ENCODE measurements at regions not wholly inside any gene's neighbourhood (a gene's known extent, or its start where the extent isn't known, plus 50 kb on each side); places are given as distances from the start of the nearest gene placed in this dataset.
A peak's percentile ranks its signal among the peaks of the same experiment; 100 is the strongest.
"Not testable (repeated sequence)": the region's sequence is repeated elsewhere in the genome, so short reads cannot be mapped to it uniquely, and the experiment has no call there.

DNA sequence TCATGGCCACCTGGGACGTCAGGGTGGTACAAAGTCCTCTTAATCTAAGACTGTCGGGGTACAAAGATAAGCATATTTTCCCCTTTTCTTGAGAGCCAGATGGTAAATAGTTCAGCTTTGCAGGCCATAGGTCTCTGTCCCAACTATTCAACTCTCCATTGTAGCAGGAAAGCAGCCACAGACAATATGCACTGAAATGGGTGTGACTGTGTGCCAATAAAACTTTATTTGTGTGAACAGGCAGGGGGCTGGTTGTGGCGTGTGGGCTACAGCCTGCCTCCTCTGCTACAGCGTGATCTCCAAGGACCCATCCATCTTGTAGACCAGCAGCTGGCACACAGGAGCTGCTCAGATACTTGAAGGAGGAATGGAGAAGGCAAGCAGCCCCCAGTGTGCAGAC is 73.2 kb upstream of the CLEC6A start:
- not testable (repeated sequence) for DNase-seq (ENCODE audit: low spot score)

DNA sequence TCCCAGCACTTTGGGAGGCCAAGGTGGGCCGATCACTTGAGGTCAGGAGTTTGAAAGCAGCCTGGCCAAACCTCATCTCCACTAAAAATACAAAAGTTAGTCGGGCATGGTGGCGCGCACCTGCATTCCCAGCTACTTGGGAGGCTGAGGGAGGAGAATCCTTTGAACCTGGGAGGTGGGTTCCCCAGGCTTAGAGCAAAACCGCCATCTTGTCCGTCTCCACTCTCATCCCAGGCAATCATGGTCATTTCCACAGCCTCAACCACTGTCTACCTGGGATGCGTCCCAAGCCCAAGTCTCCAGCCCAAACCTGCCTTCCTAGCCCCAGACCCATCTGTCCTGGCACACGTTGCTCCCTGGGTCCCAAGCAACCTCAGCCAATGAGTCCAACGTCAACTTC is 71.1 kb upstream of the CLEC6A start:
- not testable (repeated sequence) for H3K9ac ChIP-seq (ENCODE audit: low read depth in 1 of 2, low read length in 2 of 2); H3K9me3 ChIP-seq (ENCODE audit: control insufficient read depth in 4 of 4, low read length in 3 of 4); H3K27me3 ChIP-seq (ENCODE audit: control insufficient read depth in 4 of 4, insufficient read depth in 4 of 4, low read length in 3 of 4); H3K4me1 ChIP-seq (ENCODE audit: control insufficient read depth in 4 of 4, insufficient read depth in 4 of 4, low read length in 3 of 4); H3K36me3 ChIP-seq (ENCODE audit: control insufficient read depth in 4 of 4, insufficient read depth in 3 of 4, low read depth in 1 of 4, low read length in 3 of 4); DNase-seq (ENCODE audit: low spot score); H3K4me3 ChIP-seq (ENCODE audit: low read depth in 1 of 3, low read length in 3 of 3); H3K27ac ChIP-seq (ENCODE audit: low read depth in 1 of 2, low read length in 2 of 2)
- WGBS, result 90% methylated on average over 9 of the region's 9 CpGs

More for the DNA sequence above, 73.2 kb upstream of the CLEC6A start:
- H3K4me3 ChIP-seq (ENCODE audit: low read depth in 1 of 3, low read length in 3 of 3); H3K4me1 ChIP-seq (ENCODE audit: control insufficient read depth in 4 of 4, insufficient read depth in 4 of 4, low read length in 3 of 4); H3K27ac ChIP-seq (ENCODE audit: low read depth in 1 of 2, low read length in 2 of 2); H3K36me3 ChIP-seq (ENCODE audit: control insufficient read depth in 4 of 4, insufficient read depth in 3 of 4, low read depth in 1 of 4, low read length in 3 of 4); H3K9ac ChIP-seq (ENCODE audit: low read depth in 1 of 2, low read length in 2 of 2); H3K9me3 ChIP-seq (ENCODE audit: control insufficient read depth in 4 of 4, low read length in 3 of 4); H3K27me3 ChIP-seq (ENCODE audit: control insufficient read depth in 4 of 4, insufficient read depth in 4 of 4, low read length in 3 of 4): not testable (repeated sequence)
- 69% methylated on average over 4 of the region's 4 CpGs for WGBS

DNA sequence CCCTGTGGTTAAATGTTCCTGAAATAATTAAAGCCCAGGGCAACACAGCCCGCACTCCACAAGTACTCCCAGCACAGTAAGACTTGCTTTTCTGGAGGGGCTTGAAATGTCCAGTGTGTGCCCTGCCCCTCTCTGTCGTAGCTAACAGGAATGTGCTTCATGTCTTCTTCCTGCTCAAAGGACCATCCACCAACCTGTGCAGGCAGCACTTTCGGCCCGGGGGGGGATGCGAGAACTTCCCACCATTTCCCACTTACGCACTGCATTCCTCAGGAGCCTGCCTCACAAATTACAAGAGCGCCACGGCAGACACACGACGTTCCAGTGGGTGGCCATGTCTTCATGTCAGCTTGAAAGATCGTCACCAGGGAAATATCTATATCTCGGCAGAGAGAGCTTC is 70.3 kb upstream of the CLEC6A start:
- not testable (repeated sequence) for H3K27ac ChIP-seq (ENCODE audit: low read depth in 1 of 2, low read length in 2 of 2); H3K4me1 ChIP-seq (ENCODE audit: control insufficient read depth in 4 of 4, insufficient read depth in 4 of 4, low read length in 3 of 4); H3K9ac ChIP-seq (ENCODE audit: low read depth in 1 of 2, low read length in 2 of 2); H3K36me3 ChIP-seq (ENCODE audit: control insufficient read depth in 4 of 4, insufficient read depth in 3 of 4, low read depth in 1 of 4, low read length in 3 of 4); H3K27me3 ChIP-seq (ENCODE audit: control insufficient read depth in 4 of 4, insufficient read depth in 4 of 4, low read length in 3 of 4); H3K9me3 ChIP-seq (ENCODE audit: control insufficient read depth in 4 of 4, low read length in 3 of 4); H3K4me3 ChIP-seq (ENCODE audit: low read depth in 1 of 3, low read length in 3 of 3); DNase-seq (ENCODE audit: low spot score)
- 89% methylated on average over 12 of the region's 12 CpGs for WGBS

DNA sequence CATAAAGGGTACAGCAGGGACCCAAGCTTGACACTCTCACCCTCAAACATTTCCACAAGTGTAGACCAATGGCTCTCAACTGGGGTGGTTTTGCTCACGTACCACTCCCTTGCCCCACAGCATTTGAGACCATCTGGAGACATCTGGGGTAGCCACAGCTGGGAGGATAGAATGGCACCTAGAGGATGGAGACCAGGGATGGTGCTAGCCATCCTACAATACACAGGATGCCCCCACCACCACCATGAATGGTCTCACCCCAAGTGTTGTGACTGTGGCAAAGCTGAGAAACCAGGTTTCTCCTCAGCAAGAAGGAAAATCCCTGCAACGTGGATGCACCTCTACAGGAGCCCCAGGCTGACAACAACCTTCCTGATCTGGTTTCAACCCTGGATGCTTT is 69.1 kb upstream of the CLEC6A start:
- H3K4me3 ChIP-seq (ENCODE audit: low read depth in 1 of 3, low read length in 3 of 3); H3K9ac ChIP-seq (ENCODE audit: low read depth in 1 of 2, low read length in 2 of 2): not testable (repeated sequence)
- WGBS, result 74% methylated on average over 2 of the region's 2 CpGs

DNA sequence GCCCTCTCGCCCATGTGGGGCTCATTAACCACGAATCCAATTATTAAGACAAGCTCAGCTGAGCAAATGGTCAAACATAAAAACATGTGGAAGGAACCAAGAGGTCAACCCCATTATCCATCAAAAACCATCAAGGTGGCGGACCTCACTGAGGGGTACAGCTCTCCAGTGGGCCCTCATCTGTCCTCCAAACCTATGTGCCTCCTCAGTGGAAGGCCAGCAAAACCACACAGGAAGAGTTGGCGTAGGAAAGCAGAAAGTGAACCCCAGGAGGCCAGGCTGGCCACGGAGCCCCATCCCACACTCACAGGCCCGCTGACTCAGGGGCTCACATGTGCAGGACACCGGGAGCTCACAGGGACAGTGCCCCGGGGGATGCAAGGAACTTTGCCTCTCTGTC is 66.5 kb upstream of the CLEC6A start:
- H3K9me3 ChIP-seq (ENCODE audit: control insufficient read depth in 4 of 4, low read length in 3 of 4); H3K9ac ChIP-seq (ENCODE audit: low read depth in 1 of 2, low read length in 2 of 2); H3K36me3 ChIP-seq (ENCODE audit: control insufficient read depth in 4 of 4, insufficient read depth in 3 of 4, low read depth in 1 of 4, low read length in 3 of 4); H3K4me3 ChIP-seq (ENCODE audit: low read depth in 1 of 3, low read length in 3 of 3); H3K27me3 ChIP-seq (ENCODE audit: control insufficient read depth in 4 of 4, insufficient read depth in 4 of 4, low read length in 3 of 4); DNase-seq (ENCODE audit: low spot score); H3K27ac ChIP-seq (ENCODE audit: low read depth in 1 of 2, low read length in 2 of 2); H3K4me1 ChIP-seq (ENCODE audit: control insufficient read depth in 4 of 4, insufficient read depth in 4 of 4, low read length in 3 of 4): not testable (repeated sequence)
- WGBS, result 74% methylated on average over 8 of the region's 8 CpGs

More for the DNA sequence above, 69.1 kb upstream of the CLEC6A start:
- not testable (repeated sequence) for DNase-seq (ENCODE audit: low spot score); H3K36me3 ChIP-seq (ENCODE audit: control insufficient read depth in 4 of 4, insufficient read depth in 3 of 4, low read depth in 1 of 4, low read length in 3 of 4); H3K4me1 ChIP-seq (ENCODE audit: control insufficient read depth in 4 of 4, insufficient read depth in 4 of 4, low read length in 3 of 4); H3K27ac ChIP-seq (ENCODE audit: low read depth in 1 of 2, low read length in 2 of 2); H3K9me3 ChIP-seq (ENCODE audit: control insufficient read depth in 4 of 4, low read length in 3 of 4); H3K27me3 ChIP-seq (ENCODE audit: control insufficient read depth in 4 of 4, insufficient read depth in 4 of 4, low read length in 3 of 4)

- H3K27ac ChIP-seq (ENCODE audit: low read depth in 1 of 2, low read length in 2 of 2); H3K36me3 ChIP-seq (ENCODE audit: control insufficient read depth in 4 of 4, insufficient read depth in 3 of 4, low read depth in 1 of 4, low read length in 3 of 4); H3K9me3 ChIP-seq (ENCODE audit: control insufficient read depth in 4 of 4, low read length in 3 of 4); H3K4me1 ChIP-seq (ENCODE audit: control insufficient read depth in 4 of 4, insufficient read depth in 4 of 4, low read length in 3 of 4); H3K27me3 ChIP-seq (ENCODE audit: control insufficient read depth in 4 of 4, insufficient read depth in 4 of 4, low read length in 3 of 4); H3K9ac ChIP-seq (ENCODE audit: low read depth in 1 of 2, low read length in 2 of 2): not testable (repeated sequence)
- TF ChIP-seq RAD21 (IDR thresholded peaks at IDR 0.05), result peak; percentile 49 to 70
- TF ChIP-seq CTCF (IDR thresholded peaks at IDR 0.05; ENCODE audit: low read depth, low read length, missing input control), result peak; percentile 57
- WGBS, result 1% methylated on average over 81 of the region's 81 CpGs
- peak overlapping the region in 1 of 3 donors; percentile 39 for H3K4me3 ChIP-seq (ENCODE audit: low read depth in 1 of 3, low read length in 3 of 3)
- peak; percentile 90 for DNase-seq (ENCODE audit: low spot score)
Measured at GRCh38 chr12:8390001-8390777, 65.6 kb upstream of the CLEC6A start.
